H9 (cell line): ENCODE measurements at regions not wholly inside any gene's neighbourhood (a gene's known extent, or its start where the extent isn't known, plus 50 kb on each side); places are given as distances from the start of the nearest gene placed in this dataset.

ENCODE experiments used
- DNase-seq: peaks from one replicate; pipeline ENCODE4 v3.0.0-alpha.2; 2017
- H2AFZ ChIP-seq: one replicate; pipeline ENCODE4 v1.6.1; 2013; ENCODE audit warnings: mild to moderate bottlenecking, low read length, control low read depth, moderate library complexity
- H2AK5ac ChIP-seq: 2 replicates; pipeline ENCODE4 v1.6.1; 2013; ENCODE audit warnings: low read length, control low read depth, mixed read lengths; ENCODE audit not compliant: insufficient read length
- H2BK120ac ChIP-seq: one replicate; pipeline ENCODE4 v1.6.1; 2013; ENCODE audit warnings: low read depth, mild to moderate bottlenecking, low read length, control low read depth, inconsistent platforms; ENCODE audit not compliant: poor library complexity, severe bottlenecking
- H2BK12ac ChIP-seq: 2 replicates; pipeline ENCODE4 v1.6.1; 2013; ENCODE audit warnings: low read length, control low read depth, mixed read lengths, low read depth; ENCODE audit not compliant: insufficient read length
- H2BK15ac ChIP-seq: 2 replicates; pipeline ENCODE4 v1.6.1; 2013; ENCODE audit warnings: low read depth, low read length, control low read depth
- H2BK20ac ChIP-seq: one replicate; pipeline ENCODE4 v1.6.1; 2013; ENCODE audit warnings: low read depth, mild to moderate bottlenecking, low read length, control low read depth, inconsistent platforms; ENCODE audit not compliant: poor library complexity, severe bottlenecking
- H2BK5ac ChIP-seq: 2 replicates; pipeline ENCODE4 v1.6.1; 2013; ENCODE audit warnings: low read length, control low read depth, mixed read lengths; ENCODE audit not compliant: insufficient read length
- H3K14ac ChIP-seq: 2 replicates; pipeline ENCODE4 v1.6.1; 2013; ENCODE audit warnings: low read length, control low read depth; ENCODE audit not compliant: insufficient read depth
- H3K18ac ChIP-seq: 2 replicates; pipeline ENCODE4 v1.6.1; 2013; ENCODE audit warnings: low read depth, mild to moderate bottlenecking, mixed read lengths, low read length, control low read depth; ENCODE audit not compliant: insufficient read length
- H3K23ac ChIP-seq: 2 replicates; pipeline ENCODE4 v1.6.1; 2013; ENCODE audit warnings: low read length, control low read depth, mixed read lengths, low read depth; ENCODE audit not compliant: insufficient read length
- H3K23me2 ChIP-seq: 2 replicates; pipeline ENCODE4 v1.6.1; 2013; ENCODE audit warnings: low read depth, mild to moderate bottlenecking, mixed read lengths, low read length, control low read depth; ENCODE audit not compliant: insufficient read length, poor library complexity, severe bottlenecking
- H3K27ac ChIP-seq: 2 replicates; pipeline ENCODE4 v1.5.1; 2013; ENCODE audit warnings: low read length, control low read depth, mixed read lengths, low read depth; ENCODE audit not compliant: insufficient read length
- H3K27me3 ChIP-seq: 2 replicates; pipeline ENCODE4 v1.6.1; 2013; ENCODE audit warnings: low read length, control low read depth, inconsistent platforms; ENCODE audit not compliant: insufficient read depth
- H3K4ac ChIP-seq: 2 replicates; pipeline ENCODE4 v1.6.1; 2013; ENCODE audit warnings: low read depth, mild to moderate bottlenecking, control low read depth, inconsistent platforms, low read length, moderate library complexity
- H3K4me1 ChIP-seq: 2 replicates; pipeline ENCODE4 v1.6.1; 2013; ENCODE audit warnings: low read length, control low read depth, inconsistent platforms; ENCODE audit not compliant: insufficient read depth
- H3K4me2 ChIP-seq: 2 replicates; pipeline ENCODE4 v1.6.1; 2013; ENCODE audit warnings: low read length, control low read depth, mixed read lengths; ENCODE audit not compliant: insufficient read length, insufficient read depth
- H3K56ac ChIP-seq: 2 replicates; pipeline ENCODE4 v1.6.1; 2013; ENCODE audit warnings: low read depth, mild to moderate bottlenecking, mixed read lengths, low read length, control low read depth; ENCODE audit not compliant: insufficient read length
- H3K79me1 ChIP-seq: 2 replicates; pipeline ENCODE4 v1.6.1; 2013; ENCODE audit warnings: low read depth, mild to moderate bottlenecking, moderate library complexity, low read length, control low read depth, inconsistent platforms; ENCODE audit not compliant: insufficient read depth, poor library complexity, severe bottlenecking
- H3K79me2 ChIP-seq: 2 replicates; pipeline ENCODE4 v1.6.1; 2013; ENCODE audit warnings: low read length, control low read depth, inconsistent platforms; ENCODE audit not compliant: insufficient read depth
- H3K9ac ChIP-seq: 2 replicates; pipeline ENCODE4 v1.6.1; 2013; ENCODE audit warnings: low read length, control low read depth, mixed read lengths; ENCODE audit not compliant: insufficient read length; ENCODE audit errors: extremely low read depth
- H3K9me3 ChIP-seq: one replicate; pipeline ENCODE4 v1.6.1; 2013; ENCODE audit warnings: low read depth, low read length, inconsistent platforms; ENCODE audit not compliant: control insufficient read depth
- H3T11ph ChIP-seq: one replicate; pipeline ENCODE4 v1.6.1; 2013; ENCODE audit warnings: mild to moderate bottlenecking, low read length, control low read depth, inconsistent platforms
- H4K20me1 ChIP-seq: one replicate; pipeline ENCODE4 v1.6.1; 2013; ENCODE audit not compliant: control insufficient read depth, insufficient read length, insufficient read depth
- H4K5ac ChIP-seq: 2 replicates; pipeline ENCODE4 v1.6.1; 2013; ENCODE audit warnings: low read depth, mild to moderate bottlenecking, mixed read lengths, low read length, control low read depth; ENCODE audit not compliant: insufficient read length
- H4K8ac ChIP-seq: replicated peaks from 2 replicates; pipeline ENCODE4 v1.6.1; 2013; ENCODE audit warnings: low read length, control low read depth, mixed read lengths, low read depth; ENCODE audit not compliant: insufficient read length
- H4K91ac ChIP-seq: 2 replicates; pipeline ENCODE4 v1.6.1; 2013; ENCODE audit warnings: low read depth, mild to moderate bottlenecking, moderate library complexity, mixed read lengths, low read length, control low read depth; ENCODE audit not compliant: insufficient read length
- H3K27ac Mint-ChIP-seq, 3 experiments: 2 replicates in 2 of 3; 3 replicates in 1 of 3; pipeline ENCODE4 v1.8.0; 2020 to 2021; ENCODE audit warnings: mixed read lengths in 3 of 3, mild to moderate bottlenecking in 1 of 3, moderate library complexity in 1 of 3
- H3K27me3 Mint-ChIP-seq: 2 replicates; pipeline ENCODE4 v1.8.0; 2021; ENCODE audit warnings: low read depth, mild to moderate bottlenecking, moderate library complexity, mixed read lengths
- H3K36me3 Mint-ChIP-seq, 3 experiments: 2 replicates in 2 of 3; 3 replicates in 1 of 3; pipeline ENCODE4 v1.8.0; 2020 to 2021; ENCODE audit warnings: low read depth in 3 of 3, mixed read lengths in 3 of 3; ENCODE audit not compliant: insufficient read depth in 1 of 3
- H3K4me1 Mint-ChIP-seq, 2 experiments: 2 replicates each; pipeline ENCODE4 v1.8.0; 2020; ENCODE audit warnings: mixed read lengths in 2 of 2
- H3K4me3 Mint-ChIP-seq, 2 experiments: 2 replicates in 1 of 2; 3 replicates in 1 of 2; pipeline ENCODE4 v1.8.0; 2020 to 2021; ENCODE audit warnings: mild to moderate bottlenecking in 2 of 2, mixed read lengths in 2 of 2, moderate library complexity in 1 of 2
- H3K9me3 Mint-ChIP-seq, 2 experiments: 2 replicates in 1 of 2; 3 replicates in 1 of 2; pipeline ENCODE4 v1.8.0; 2020; ENCODE audit warnings: mild to moderate bottlenecking in 2 of 2, mixed read lengths in 2 of 2, moderate library complexity in 1 of 2
- CTCF ChIP-seq: fragments of 200-600 bp; sonication (generic); conservative IDR thresholded peaks from 3 replicates; pipeline ENCODE4 v1.8.0; 2021; ENCODE audit warnings: antibody characterized with exemption, mild to moderate bottlenecking
- WGBS: extraction: QIAGEN DNeasy Blood & Tissue Kit; methylation state at CpG from one replicate; pipeline ENCODE4 v1.1.7; 2013; ENCODE audit warnings: missing lambda C conversion rate, low lambda C conversion rate, mixed read lengths; ENCODE audit not compliant: insufficient read length; ENCODE audit errors: extremely low coverage; 5-methylcytosine and 5-hydroxymethylcytosine counted together

GRCh38 chr12:131218026-131218922, 264.6 kb downstream of the ADGRD1 start:
- no peak for TF ChIP-seq CTCF
- Histone ChIP-seq H3K23ac (no peak overlapping the region), H3K9me3 (no peaks in the 10 kb centered on the region), H2BK5ac (no peak overlapping the region), H3K9ac (no peak overlapping the region), H3K27me3 (no peaks in the 10 kb centered on the region), H2AFZ (no peak overlapping the region), H2BK20ac (no peak overlapping the region), H3K23me2 (no peaks in the 10 kb centered on the region), H4K8ac (no peak overlapping the region), H4K91ac (no peak overlapping the region), H3K4me2 (peak overlapping the region; percentile 5), H3K4ac (no peak overlapping the region), H2BK12ac (no peak overlapping the region), H3T11ph (no peak overlapping the region), H3K14ac (peak overlapping the region; percentile 84), H2BK15ac (no peak overlapping the region), H3K79me2 (no peaks in the 10 kb centered on the region), H3K79me1 (no peaks in the 10 kb centered on the region), H2AK5ac (no peak overlapping the region), H3K18ac (peak overlapping the region; percentile 89), H3K27ac (no peak overlapping the region), H4K20me1 (no peaks in the 10 kb centered on the region), H4K5ac (no peak overlapping the region), H3K4me1 (peaks cover 11% of the 10 kb centered on the region; the same call in 1 of the 2 replicates), H3K56ac (no peak overlapping the region), H2BK120ac (no peak overlapping the region)
- peak; percentile 84 for DNase-seq
- peaks cover 4 to 8% of the 10 kb centered on the region in 2 experiments for H3K9me3 Mint-ChIP-seq
- H3K4me1 Mint-ChIP-seq, result peaks cover 21 to 36% of the 10 kb centered on the region in 2 experiments
- peak overlapping the region; percentile 11 to 72 (median 34); a peak in 3 of 7 replicates for H3K27ac Mint-ChIP-seq
- H3K27me3 Mint-ChIP-seq, result peaks cover 6% of the 10 kb centered on the region
- WGBS, result no CpG with 5 or more reads among the region's 27 CpGs
- peak overlapping the region in 1 of 2 experiments; percentile 9; a peak in 2 of 5 replicates for H3K4me3 Mint-ChIP-seq
- peaks cover 1 to 4% (median 4%) of the 10 kb centered on the region in 3 experiments; a peak in 6 of 7 replicates for H3K36me3 Mint-ChIP-seq
